WTC11 (cell line): ENCODE measurements at regions not wholly inside any gene's neighbourhood (a gene's known extent, or its start where the extent isn't known, plus 50 kb on each side); places are given as distances from the start of the nearest gene placed in this dataset.

Source experiments
- ATAC-seq: fragments of 200-7000 bp; cut with Tn5 transposase; 2 replicates; pipeline ENCODE4 v1.10.0; 2021; ENCODE audit warnings: mild to moderate bottlenecking, moderate library complexity
- CTCF ChIA-PET: fragments of 300-600 bp; sonication (Branson Sonifier 250); formaldehyde crosslinking; loops from one replicate; lab custom pipeline; 2021; ENCODE audit warnings: antibody characterized with exemption; lab: Charles Lee
- POLR2A ChIA-PET: fragments of 350-600 bp; sonication (Branson Sonifier 250); formaldehyde crosslinking; loops from one replicate; lab custom pipeline; 2021; ENCODE audit warnings: antibody characterized with exemption; lab: Charles Lee
- DNase-seq: peaks from one replicate; pipeline ENCODE4 v3.0.0; 2021; ENCODE audit warnings: low spot score
- H3K27ac Mint-ChIP-seq: 2 replicates; pipeline ENCODE4 v1.8.0; 2021; ENCODE audit warnings: mixed read lengths
- H3K27me3 Mint-ChIP-seq: 2 replicates; pipeline ENCODE4 v1.8.0; 2021; ENCODE audit warnings: low read depth, mild to moderate bottlenecking, moderate library complexity, mixed read lengths
- H3K36me3 Mint-ChIP-seq: 2 replicates; pipeline ENCODE4 v1.8.0; 2021; ENCODE audit warnings: mixed read lengths
- H3K4me1 Mint-ChIP-seq: 2 replicates; pipeline ENCODE4 v1.8.0; 2022; ENCODE audit warnings: mixed read lengths
- H3K4me3 Mint-ChIP-seq: 2 replicates; pipeline ENCODE4 v1.8.0; 2021; ENCODE audit warnings: mild to moderate bottlenecking, moderate library complexity, mixed read lengths
- H3K9me3 Mint-ChIP-seq: 2 replicates; pipeline ENCODE4 v1.8.0; 2021; ENCODE audit warnings: mixed read lengths
- ATF1 ChIP-seq: sonication (generic); formaldehyde crosslinking; IDR thresholded peaks from 2 replicates; pipeline ENCODE4 v1.8.1; 2023; ENCODE audit warnings: mild to moderate bottlenecking, moderate library complexity, missing genetic modification reagents
- E2F1 ChIP-seq: sonication (generic); formaldehyde crosslinking; IDR thresholded peaks from 2 replicates; pipeline ENCODE4 v1.8.0; 2022; ENCODE audit warnings: mild to moderate bottlenecking, missing genetic modification reagents
- ELF4 ChIP-seq: sonication (generic); formaldehyde crosslinking; IDR thresholded peaks from 2 replicates; pipeline ENCODE4 v1.8.1; 2022; ENCODE audit warnings: low read depth, mild to moderate bottlenecking, moderate library complexity, missing genetic modification reagents
- ERG ChIP-seq: fragments of 250-450 bp; sonication (Bioruptor Pico); IDR thresholded peaks from 2 replicates; pipeline ENCODE4 v1.8.0; 2021; ENCODE audit warnings: mild to moderate bottlenecking
- ESRRA ChIP-seq: sonication (generic); formaldehyde crosslinking; IDR thresholded peaks from 2 replicates; pipeline ENCODE4 v1.8.1; 2022; ENCODE audit warnings: mild to moderate bottlenecking, missing genetic modification reagents, borderline replicate concordance
- FOXJ3 ChIP-seq: sonication (generic); formaldehyde crosslinking; IDR thresholded peaks from 2 replicates; pipeline ENCODE4 v1.9.0; 2021; ENCODE audit warnings: missing genetic modification reagents, mild to moderate bottlenecking, borderline replicate concordance
- FOXK1 ChIP-seq: sonication (generic); formaldehyde crosslinking; IDR thresholded peaks from 2 replicates; pipeline ENCODE4 v1.8.0; 2022; ENCODE audit warnings: mild to moderate bottlenecking, moderate library complexity, missing genetic modification reagents
- FOXP4 ChIP-seq: sonication (generic); formaldehyde crosslinking; IDR thresholded peaks from 2 replicates; pipeline ENCODE4 v1.8.0; 2022; ENCODE audit warnings: mild to moderate bottlenecking, missing genetic modification reagents
- GABPB1 ChIP-seq: sonication (generic); formaldehyde crosslinking; IDR thresholded peaks from 2 replicates; pipeline ENCODE4 v1.8.1; 2023; ENCODE audit warnings: mild to moderate bottlenecking, missing genetic modification reagents
- NFATC4 ChIP-seq: fragments of 250-450 bp; sonication (Bioruptor Pico); IDR thresholded peaks from 2 replicates; pipeline ENCODE4 v1.9.0; 2021; ENCODE audit warnings: mild to moderate bottlenecking
- RELA ChIP-seq: sonication (generic); formaldehyde crosslinking; IDR thresholded peaks from 2 replicates; pipeline ENCODE4 v1.8.1; 2022; ENCODE audit warnings: missing genetic modification reagents, mild to moderate bottlenecking, borderline replicate concordance
- RORB ChIP-seq: fragments of 250-450 bp; sonication (Bioruptor Pico); IDR thresholded peaks from 2 replicates; pipeline ENCODE4 v1.9.0; 2021; ENCODE audit warnings: mild to moderate bottlenecking
- SMAD3 ChIP-seq: sonication (generic); formaldehyde crosslinking; IDR thresholded peaks from 2 replicates; pipeline ENCODE4 v1.8.0; 2022; ENCODE audit warnings: missing genetic modification reagents, mild to moderate bottlenecking, borderline replicate concordance
- TEAD4 ChIP-seq: sonication (generic); formaldehyde crosslinking; IDR thresholded peaks from 2 replicates; pipeline ENCODE4 v1.8.0; 2022; ENCODE audit warnings: mild to moderate bottlenecking, missing genetic modification reagents
- USF1 ChIP-seq: sonication (generic); formaldehyde crosslinking; IDR thresholded peaks from 2 replicates; pipeline ENCODE4 v1.8.0; 2022; ENCODE audit warnings: mild to moderate bottlenecking, missing genetic modification reagents
- ZBTB21 ChIP-seq: sonication (generic); formaldehyde crosslinking; IDR thresholded peaks from 2 replicates; pipeline ENCODE4 v1.8.1; 2023; ENCODE audit warnings: mild to moderate bottlenecking, missing genetic modification reagents, borderline replicate concordance
- ZMAT4 ChIP-seq: fragments of 250-450 bp; sonication (Bioruptor Pico); IDR thresholded peaks from 2 replicates; pipeline ENCODE4 v1.9.0; 2021; ENCODE audit warnings: mild to moderate bottlenecking
- ZNF121 ChIP-seq: sonication (generic); formaldehyde crosslinking; IDR thresholded peaks from 2 replicates; pipeline ENCODE4 v1.8.0; 2023; ENCODE audit warnings: missing genetic modification reagents
- ZNF219 ChIP-seq: sonication (generic); formaldehyde crosslinking; IDR thresholded peaks from 2 replicates; pipeline ENCODE4 v1.8.0; 2023; ENCODE audit warnings: missing genetic modification reagents, mild to moderate bottlenecking, borderline replicate concordance
- ZNF263 ChIP-seq: sonication (generic); formaldehyde crosslinking; IDR thresholded peaks from 2 replicates; pipeline ENCODE4 v1.8.1; 2022; ENCODE audit warnings: low read depth, mild to moderate bottlenecking, moderate library complexity, missing genetic modification reagents
- ZNF425 ChIP-seq: fragments of 250-450 bp; sonication (Bioruptor Pico); conservative IDR thresholded peaks from 2 replicates; pipeline ENCODE4 v1.9.0; 2021; ENCODE audit warnings: mild to moderate bottlenecking
- ZNF512 ChIP-seq: sonication (generic); formaldehyde crosslinking; IDR thresholded peaks from 2 replicates; pipeline ENCODE4 v1.8.1; 2022; ENCODE audit warnings: missing genetic modification reagents, borderline replicate concordance

GRCh38 chr9:90061187-90061586 lies 456.4 kb downstream of the GADD45G start (continued):
- TF ChIP-seq FOXP4 (CRISPR knock-in tag) (no peak), ZNF425 (no peak), ERG (CRISPR knock-in tag) (no peak), E2F1 (CRISPR knock-in tag) (no peak), ZBTB21 (CRISPR knock-in tag) (no peak), ZNF121 (CRISPR knock-in tag) (no peak), ZMAT4 (CRISPR knock-in tag) (no peak), USF1 (CRISPR knock-in tag) (no peak), TEAD4 (CRISPR knock-in tag) (no peak), ELF4 (no peak)
- TF ChIP-seq, all 79 proteins: peak for 0

- peaks cover 12% of the 10 kb centered on the region for H3K4me1 Mint-ChIP-seq
- DNase-seq (no peak), ATAC-seq (no peak)
- H3K36me3 Mint-ChIP-seq, result no peaks in the 10 kb centered on the region
- ChIA-PET CTCF (no interaction called here), POLR2A (no interaction called here)
- no peak overlapping the region for H3K27ac Mint-ChIP-seq
- TF ChIP-seq FOXJ3 (CRISPR knock-in tag), result no peak
- TF ChIP-seq SMAD3, result no peak
- H3K27me3 Mint-ChIP-seq, result no peaks in the 10 kb centered on the region; the same call in 1 of the 2 replicates
- no peak overlapping the region for H3K4me3 Mint-ChIP-seq
- H3K9me3 Mint-ChIP-seq, result peaks cover 4% of the 10 kb centered on the region; the same call in 1 of the 2 replicates
Measured at GRCh38 chr9:90062982-90063381, 458.2 kb downstream of the GADD45G start.

GRCh38 chr9:90064248-90064647 lies 459.4 kb downstream of the GADD45G start:
- DNase-seq (no peak), ATAC-seq (no peak)
- Mint-ChIP-seq H3K4me1 (peaks cover 12% of the 10 kb centered on the region), H3K4me3 (no peak overlapping the region), H3K27me3 (no peaks in the 10 kb centered on the region), H3K36me3 (no peaks in the 10 kb centered on the region), H3K9me3 (peaks cover 4% of the 10 kb centered on the region; the same call in 1 of the 2 replicates), H3K27ac (no peak overlapping the region)
- ChIA-PET POLR2A (no interaction called here), CTCF (interaction anchor here (0.6 to 1.4 kb wide), 2 partner anchors 11 to 461 kb away, joined by 3 to 4 read pairs; no protein-coding TSS in a partner anchor)
- TF ChIP-seq FOXK1 (CRISPR knock-in tag), result no peak
- no peak for TF ChIP-seq ZNF219
- TF ChIP-seq ZBTB21 (CRISPR knock-in tag), result no peak
- TF ChIP-seq NFATC4 (CRISPR knock-in tag), result no peak
- no peak for TF ChIP-seq RORB (CRISPR knock-in tag)
- TF ChIP-seq ZNF512 (CRISPR knock-in tag), result no peak
- no peak for TF ChIP-seq ATF1 (CRISPR knock-in tag)
- TF ChIP-seq RELA (CRISPR knock-in tag), result no peak
- TF ChIP-seq ESRRA (CRISPR knock-in tag), result no peak
- TF ChIP-seq ZNF263 (CRISPR knock-in tag), result no peak
- TF ChIP-seq GABPB1, result no peak
- TF ChIP-seq ERG (CRISPR knock-in tag), result no peak
